ENCODE measurements at regions not wholly inside any gene's neighbourhood (a gene's known extent, or its start where the extent isn't known, plus 50 kb on each side); places are given as distances from the start of the nearest gene placed in this dataset.

GRCh38 chr12:107458990-107459389 is 226.6 kb upstream of the PWP1 start:
- TF ChIP-seq PHF8 (IDR thresholded peaks at IDR 0.05; ENCODE audit: borderline replicate concordance, low read length), result no peak
- no peak for TF ChIP-seq CEBPB (tag; IDR thresholded peaks at IDR 0.05)
- TF ChIP-seq NR2C2 (CRISPR knock-in tag; IDR thresholded peaks at IDR 0.05), result no peak
- no peak for TF ChIP-seq NR2C2 (tag; IDR thresholded peaks at IDR 0.05)
- TF ChIP-seq ATF1 (CRISPR knock-in tag; IDR thresholded peaks at IDR 0.05), result no peak
- TF ChIP-seq ATF1 (tag; IDR thresholded peaks at IDR 0.05), result no peak
- no peak for TF ChIP-seq DEAF1 (CRISPR knock-in tag; IDR thresholded peaks at IDR 0.05)
- no peak for TF ChIP-seq KAT8 (IDR thresholded peaks at IDR 0.05; ENCODE audit: low read depth)
- no peak for TF ChIP-seq ZBED1 (IDR thresholded peaks at IDR 0.05)
- TF ChIP-seq RBM15 (IDR thresholded peaks at IDR 0.05; ENCODE audit: insufficient read depth, low read length), result no peak
- TF ChIP-seq SP1 (CRISPR knock-in tag; IDR thresholded peaks at IDR 0.05), result no peak
- TF ChIP-seq HDAC2 (IDR thresholded peaks at IDR 0.05), result no peak
- TF ChIP-seq SIN3B (IDR thresholded peaks at IDR 0.05; ENCODE audit: low read depth), result no peak
- TF ChIP-seq MYC (IDR thresholded peaks at IDR 0.05; ENCODE audit: low read depth, low read length), result no peak
- no peak for TF ChIP-seq MYC (CRISPR knock-in tag; IDR thresholded peaks at IDR 0.05; ENCODE audit: borderline replicate concordance, low read depth)
- no peak for TF ChIP-seq EGR1 (conservative IDR thresholded peaks at IDR 0.05)
